HepG2 (cell line): ENCODE measurements at regions not wholly inside any gene's neighbourhood (a gene's known extent, or its start where the extent isn't known, plus 50 kb on each side); places are given as distances from the start of the nearest gene placed in this dataset.

ENCODE experiments used
- ADNP ChIP-seq: sonication (generic); formaldehyde crosslinking; IDR thresholded peaks from 2 replicates; pipeline ENCODE4 v1.4.0; 2020; ENCODE audit warnings: missing genetic modification reagents
- CC2D1A ChIP-seq: sonication (generic); formaldehyde crosslinking; IDR thresholded peaks from 2 replicates; pipeline ENCODE4 v1.8.1; 2023; ENCODE audit warnings: mild to moderate bottlenecking, missing genetic modification reagents
- DNMT1 ChIP-seq: sonication (generic); formaldehyde crosslinking; IDR thresholded peaks from 2 replicates; pipeline ENCODE4 v1.5.1; 2020; ENCODE audit warnings: mild to moderate bottlenecking, missing genetic modification reagents
- E2F2 ChIP-seq: sonication (generic); formaldehyde crosslinking; IDR thresholded peaks from 2 replicates; pipeline ENCODE4 v1.4.0; 2020; ENCODE audit warnings: missing genetic modification reagents, borderline replicate concordance
- HMGXB4 ChIP-seq, 2 experiments: sonication (generic) in 1 of 2; formaldehyde crosslinking in 1 of 2; IDR thresholded peaks; 2 replicates each; pipeline versions ENCODE4 v1.4.0 to v1.6.1; 2018 to 2020; ENCODE audit warnings: missing genetic modification reagents in 2 of 2, borderline replicate concordance in 1 of 2, low read depth in 1 of 2, mild to moderate bottlenecking in 1 of 2, missing biosample characterization in 1 of 2
- SALL2 ChIP-seq: sonication (generic); formaldehyde crosslinking; IDR thresholded peaks from 2 replicates; pipeline ENCODE4 v1.8.1; 2023; ENCODE audit warnings: mild to moderate bottlenecking, missing genetic modification reagents, inconsistent platforms
- TBP ChIP-seq: sonication (generic); formaldehyde crosslinking; IDR thresholded peaks from 2 replicates; pipeline ENCODE4 v1.5.0; 2020; ENCODE audit warnings: missing genetic modification reagents
- ZGPAT ChIP-seq: IDR thresholded peaks from 2 replicates; pipeline ENCODE4 v1.6.1; 2016; ENCODE audit warnings: mild to moderate bottlenecking
- ZNF331 ChIP-seq: sonication (generic); formaldehyde crosslinking; IDR thresholded peaks from 2 replicates; pipeline ENCODE4 v1.4.0; 2020; ENCODE audit warnings: missing genetic modification reagents
- ZNF850 ChIP-seq: sonication (generic); formaldehyde crosslinking; conservative IDR thresholded peaks from 2 replicates; pipeline ENCODE4 v1.9.0; 2021; ENCODE audit warnings: mild to moderate bottlenecking, missing genetic modification reagents
- TF ChIP-seq, protein P1 (sequence below): sonication (generic); formaldehyde crosslinking; IDR thresholded peaks from 2 replicates; pipeline ENCODE4 v1.4.0; 2020; ENCODE audit warnings: mild to moderate bottlenecking, missing genetic modification reagents
- TF ChIP-seq, protein P2 (sequence below): sonication (generic); formaldehyde crosslinking; IDR thresholded peaks from 2 replicates; pipeline ENCODE4 v1.4.0; 2020; ENCODE audit warnings: mild to moderate bottlenecking, missing genetic modification reagents
- TF ChIP-seq, protein P3 (sequence below): sonication (generic); formaldehyde crosslinking; IDR thresholded peaks from 2 replicates; pipeline ENCODE4 v1.4.0; 2020; ENCODE audit warnings: missing genetic modification reagents, borderline replicate concordance
- TF ChIP-seq, protein P4 (sequence below): sonication (generic); formaldehyde crosslinking; IDR thresholded peaks from 2 replicates; pipeline ENCODE4 v1.4.0; 2020; ENCODE audit warnings: missing genetic modification reagents, borderline replicate concordance

DNA sequence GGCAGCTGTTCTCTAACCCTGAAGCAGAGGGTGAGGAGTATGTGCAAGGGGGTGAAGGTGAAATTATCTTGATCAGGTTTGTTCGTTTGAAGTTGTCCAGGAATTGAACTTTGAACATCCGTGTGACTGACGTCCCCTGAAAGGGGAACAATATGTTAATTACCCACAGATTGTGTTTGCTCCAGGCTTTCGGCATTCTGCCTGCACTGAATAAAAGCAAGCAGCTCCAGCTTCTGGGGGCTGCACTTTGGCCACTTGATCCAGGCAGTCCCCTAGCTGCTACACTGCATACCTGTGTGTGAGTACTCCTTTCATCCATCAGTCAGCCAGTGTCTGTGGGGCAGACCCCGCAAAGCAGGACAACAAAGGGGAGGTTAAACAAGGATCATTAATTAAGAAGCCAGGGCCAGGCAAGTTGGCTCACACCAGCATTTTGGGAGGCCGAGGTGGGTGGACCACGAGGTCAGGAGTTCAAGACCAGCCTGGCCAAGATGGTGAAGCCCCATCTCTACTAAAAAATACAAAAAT lies 104.8 kb upstream of the BTN3A2 start (continued):
- TF ChIP-seq, protein P1, sequence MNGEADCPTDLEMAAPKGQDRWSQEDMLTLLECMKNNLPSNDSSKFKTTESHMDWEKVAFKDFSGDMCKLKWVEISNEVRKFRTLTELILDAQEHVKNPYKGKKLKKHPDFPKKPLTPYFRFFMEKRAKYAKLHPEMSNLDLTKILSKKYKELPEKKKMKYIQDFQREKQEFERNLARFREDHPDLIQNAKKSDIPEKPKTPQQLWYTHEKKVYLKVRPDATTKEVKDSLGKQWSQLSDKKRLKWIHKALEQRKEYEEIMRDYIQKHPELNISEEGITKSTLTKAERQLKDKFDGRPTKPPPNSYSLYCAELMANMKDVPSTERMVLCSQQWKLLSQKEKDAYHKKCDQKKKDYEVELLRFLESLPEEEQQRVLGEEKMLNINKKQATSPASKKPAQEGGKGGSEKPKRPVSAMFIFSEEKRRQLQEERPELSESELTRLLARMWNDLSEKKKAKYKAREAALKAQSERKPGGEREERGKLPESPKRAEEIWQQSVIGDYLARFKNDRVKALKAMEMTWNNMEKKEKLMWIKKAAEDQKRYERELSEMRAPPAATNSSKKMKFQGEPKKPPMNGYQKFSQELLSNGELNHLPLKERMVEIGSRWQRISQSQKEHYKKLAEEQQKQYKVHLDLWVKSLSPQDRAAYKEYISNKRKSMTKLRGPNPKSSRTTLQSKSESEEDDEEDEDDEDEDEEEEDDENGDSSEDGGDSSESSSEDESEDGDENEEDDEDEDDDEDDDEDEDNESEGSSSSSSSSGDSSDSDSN (CRISPR knock-in tag), result peak; percentile 22; the same call in 1 of the 2 replicates
- TF ChIP-seq ZGPAT (CRISPR knock-in tag) (peak; percentile 40; the same call in 1 of the 2 replicates), E2F2 (CRISPR knock-in tag) (no peak), HMGXB4 (CRISPR knock-in tag; IDR thresholded peaks at IDR 0.05; ENCODE audit: borderline replicate concordance in 1 of 2, low read depth in 1 of 2) (0 out of 4 replicates have a peak, but pooled peaks of 1 of the 2 experiments have one; percentile 34), SALL2 (CRISPR knock-in tag) (no peak), ZNF850 (no peak), TBP (no peak), DNMT1 (CRISPR knock-in tag) (no peak), ZNF331 (CRISPR knock-in tag) (peak; percentile 76), CC2D1A (peak; percentile 85; the same call in 1 of the 2 replicates), ADNP (CRISPR knock-in tag) (peak; percentile 62; the same call in 1 of the 2 replicates)
- TF ChIP-seq, protein P2, sequence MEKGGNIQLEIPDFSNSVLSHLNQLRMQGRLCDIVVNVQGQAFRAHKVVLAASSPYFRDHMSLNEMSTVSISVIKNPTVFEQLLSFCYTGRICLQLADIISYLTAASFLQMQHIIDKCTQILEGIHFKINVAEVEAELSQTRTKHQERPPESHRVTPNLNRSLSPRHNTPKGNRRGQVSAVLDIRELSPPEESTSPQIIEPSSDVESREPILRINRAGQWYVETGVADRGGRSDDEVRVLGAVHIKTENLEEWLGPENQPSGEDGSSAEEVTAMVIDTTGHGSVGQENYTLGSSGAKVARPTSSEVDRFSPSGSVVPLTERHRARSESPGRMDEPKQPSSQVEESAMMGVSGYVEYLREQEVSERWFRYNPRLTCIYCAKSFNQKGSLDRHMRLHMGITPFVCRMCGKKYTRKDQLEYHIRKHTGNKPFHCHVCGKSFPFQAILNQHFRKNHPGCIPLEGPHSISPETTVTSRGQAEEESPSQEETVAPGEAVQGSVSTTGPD (CRISPR knock-in tag), result no peak
- TF ChIP-seq, protein P3, sequence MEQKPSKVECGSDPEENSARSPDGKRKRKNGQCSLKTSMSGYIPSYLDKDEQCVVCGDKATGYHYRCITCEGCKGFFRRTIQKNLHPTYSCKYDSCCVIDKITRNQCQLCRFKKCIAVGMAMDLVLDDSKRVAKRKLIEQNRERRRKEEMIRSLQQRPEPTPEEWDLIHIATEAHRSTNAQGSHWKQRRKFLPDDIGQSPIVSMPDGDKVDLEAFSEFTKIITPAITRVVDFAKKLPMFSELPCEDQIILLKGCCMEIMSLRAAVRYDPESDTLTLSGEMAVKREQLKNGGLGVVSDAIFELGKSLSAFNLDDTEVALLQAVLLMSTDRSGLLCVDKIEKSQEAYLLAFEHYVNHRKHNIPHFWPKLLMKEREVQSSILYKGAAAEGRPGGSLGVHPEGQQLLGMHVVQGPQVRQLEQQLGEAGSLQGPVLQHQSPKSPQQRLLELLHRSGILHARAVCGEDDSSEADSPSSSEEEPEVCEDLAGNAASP (CRISPR knock-in tag), result no peak
- TF ChIP-seq, protein P4, sequence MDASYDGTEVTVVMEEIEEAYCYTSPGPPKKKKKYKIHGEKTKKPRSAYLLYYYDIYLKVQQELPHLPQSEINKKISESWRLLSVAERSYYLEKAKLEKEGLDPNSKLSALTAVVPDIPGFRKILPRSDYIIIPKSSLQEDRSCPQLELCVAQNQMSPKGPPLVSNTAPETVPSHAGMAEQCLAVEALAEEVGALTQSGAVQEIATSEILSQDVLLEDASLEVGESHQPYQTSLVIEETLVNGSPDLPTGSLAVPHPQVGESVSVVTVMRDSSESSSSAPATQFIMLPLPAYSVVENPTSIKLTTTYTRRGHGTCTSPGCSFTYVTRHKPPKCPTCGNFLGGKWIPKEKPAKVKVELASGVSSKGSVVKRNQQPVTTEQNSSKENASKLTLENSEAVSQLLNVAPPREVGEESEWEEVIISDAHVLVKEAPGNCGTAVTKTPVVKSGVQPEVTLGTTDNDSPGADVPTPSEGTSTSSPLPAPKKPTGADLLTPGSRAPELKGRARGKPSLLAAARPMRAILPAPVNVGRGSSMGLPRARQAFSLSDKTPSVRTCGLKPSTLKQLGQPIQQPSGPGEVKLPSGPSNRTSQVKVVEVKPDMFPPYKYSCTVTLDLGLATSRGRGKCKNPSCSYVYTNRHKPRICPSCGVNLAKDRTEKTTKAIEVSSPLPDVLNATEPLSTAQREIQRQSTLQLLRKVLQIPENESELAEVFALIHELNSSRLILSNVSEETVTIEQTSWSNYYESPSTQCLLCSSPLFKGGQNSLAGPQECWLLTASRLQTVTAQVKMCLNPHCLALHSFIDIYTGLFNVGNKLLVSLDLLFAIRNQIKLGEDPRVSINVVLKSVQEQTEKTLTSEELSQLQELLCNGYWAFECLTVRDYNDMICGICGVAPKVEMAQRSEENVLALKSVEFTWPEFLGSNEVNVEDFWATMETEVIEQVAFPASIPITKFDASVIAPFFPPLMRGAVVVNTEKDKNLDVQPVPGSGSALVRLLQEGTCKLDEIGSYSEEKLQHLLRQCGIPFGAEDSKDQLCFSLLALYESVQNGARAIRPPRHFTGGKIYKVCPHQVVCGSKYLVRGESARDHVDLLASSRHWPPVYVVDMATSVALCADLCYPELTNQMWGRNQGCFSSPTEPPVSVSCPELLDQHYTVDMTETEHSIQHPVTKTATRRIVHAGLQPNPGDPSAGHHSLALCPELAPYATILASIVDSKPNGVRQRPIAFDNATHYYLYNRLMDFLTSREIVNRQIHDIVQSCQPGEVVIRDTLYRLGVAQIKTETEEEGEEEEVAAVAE, result 0 out of 2 replicates have a peak, but pooled peaks have one; percentile 43
